T1000 (cell line): ENCODE measurements at regions not wholly inside any gene's neighbourhood (a gene's known extent, or its start where the extent isn't known, plus 50 kb on each side); places are given as distances from the start of the nearest gene placed in this dataset.
"Not testable (repeated sequence)": the region's sequence is repeated elsewhere in the genome, so short reads cannot be mapped to it uniquely, and the experiment has no call there.

Experiments used
- DNase-seq: peaks from one replicate; lab custom pipeline; 2025; ENCODE audit warnings: mixed read lengths; lab: John Stamatoyannopoulos, UW

DNA sequence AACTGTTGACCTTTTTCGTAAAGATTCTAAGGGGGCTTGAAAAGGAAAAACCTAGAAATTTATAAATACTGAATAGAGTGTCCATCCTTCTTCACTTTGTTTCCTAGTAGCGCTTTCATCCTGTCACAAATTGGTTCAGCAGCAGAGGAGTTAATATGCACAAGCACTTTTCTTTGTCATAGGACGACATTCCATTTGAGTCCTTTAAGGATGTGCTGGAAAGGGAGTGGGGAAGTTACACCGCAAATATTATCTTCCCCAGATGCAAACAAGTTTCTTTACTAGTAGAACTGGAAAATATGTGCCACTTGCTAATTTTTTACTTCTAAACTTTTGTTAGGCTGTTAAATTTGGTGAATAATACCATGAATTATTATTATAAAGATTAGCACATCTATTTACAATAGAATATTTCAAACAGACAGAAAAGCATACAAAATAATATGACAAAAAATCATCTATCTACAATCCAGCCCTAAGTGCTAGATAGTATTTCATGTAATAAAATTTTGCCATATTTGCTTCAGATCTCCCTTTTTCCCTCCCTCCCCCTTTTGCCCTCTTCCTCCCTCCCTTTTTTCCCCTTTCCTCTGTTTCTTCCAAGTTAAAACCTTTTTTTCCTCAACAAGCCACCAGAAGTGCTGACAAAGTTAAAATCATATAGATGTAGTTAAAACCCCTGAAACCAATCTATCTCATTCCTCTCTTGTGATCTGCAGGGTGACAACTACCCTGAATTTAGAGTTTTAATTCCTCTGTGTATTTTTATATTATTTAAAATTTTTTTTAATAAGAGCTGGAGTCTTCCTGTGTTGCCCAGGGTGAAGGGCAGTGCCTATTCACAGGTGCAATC lies 50.5 kb upstream of the MAP4K3 start:
- DNase-seq = no peak

DNA sequence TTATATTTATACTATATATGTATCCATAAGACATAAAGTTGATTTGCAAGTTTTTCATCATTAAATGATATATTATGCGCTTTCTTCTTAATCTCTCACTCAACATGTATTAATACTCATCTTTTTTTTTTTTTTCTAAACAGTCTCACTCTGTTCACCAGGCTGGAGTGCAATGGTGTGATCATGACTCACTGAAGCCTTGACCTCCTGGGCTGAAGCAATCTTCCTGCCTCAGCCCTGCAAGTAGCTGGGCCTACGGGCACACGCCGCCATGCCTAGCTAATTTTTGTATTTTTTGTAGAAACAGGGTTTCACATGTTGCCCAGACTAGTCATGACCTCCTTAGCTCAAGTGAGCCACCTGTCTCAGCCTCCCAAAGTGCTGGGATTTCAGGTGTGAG lies 51.4 kb upstream of the MAP4K3 start:
- peak; percentile 17 for DNase-seq

DNA sequence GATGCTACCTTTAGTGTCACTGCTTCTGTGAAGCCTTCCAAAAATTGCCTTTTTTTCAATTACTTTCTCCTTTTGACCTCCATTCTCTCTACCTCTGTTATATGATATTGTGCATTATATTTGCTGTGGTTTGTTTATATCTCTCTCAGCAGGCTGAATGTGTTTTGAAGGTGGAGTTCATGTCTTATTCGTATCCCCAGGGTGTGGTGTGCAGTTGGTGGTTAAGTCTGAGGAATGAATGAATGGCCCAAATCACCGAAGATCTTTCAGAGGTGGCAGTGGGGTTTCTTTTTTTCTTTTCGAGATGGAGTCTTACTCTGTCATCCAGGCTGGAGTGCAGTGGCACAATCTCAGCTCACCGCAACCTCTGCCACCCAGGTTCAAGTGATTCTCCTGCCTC lies 53.5 kb upstream of the MAP4K3 start:
- DNase-seq = no peak

DNA sequence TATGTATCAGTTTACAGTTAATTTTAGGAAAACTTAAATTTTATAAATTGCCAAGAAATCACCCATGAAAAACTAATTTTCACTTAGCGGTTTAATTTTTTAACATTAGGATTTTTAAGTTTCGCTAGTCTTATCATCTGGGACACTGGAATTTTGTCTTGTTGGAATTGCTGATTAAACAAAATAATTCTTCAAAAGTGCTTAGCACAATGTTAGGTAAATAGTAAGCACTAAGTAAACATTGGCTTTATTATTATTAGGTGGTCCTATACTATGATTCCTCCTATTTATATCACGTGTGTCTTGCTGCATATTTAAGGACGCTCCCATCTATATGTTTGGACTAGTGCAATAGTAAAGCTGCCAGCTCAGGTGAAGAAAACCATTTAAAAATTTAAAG lies 54.6 kb upstream of the MAP4K3 start:
- DNase-seq = no peak

DNA sequence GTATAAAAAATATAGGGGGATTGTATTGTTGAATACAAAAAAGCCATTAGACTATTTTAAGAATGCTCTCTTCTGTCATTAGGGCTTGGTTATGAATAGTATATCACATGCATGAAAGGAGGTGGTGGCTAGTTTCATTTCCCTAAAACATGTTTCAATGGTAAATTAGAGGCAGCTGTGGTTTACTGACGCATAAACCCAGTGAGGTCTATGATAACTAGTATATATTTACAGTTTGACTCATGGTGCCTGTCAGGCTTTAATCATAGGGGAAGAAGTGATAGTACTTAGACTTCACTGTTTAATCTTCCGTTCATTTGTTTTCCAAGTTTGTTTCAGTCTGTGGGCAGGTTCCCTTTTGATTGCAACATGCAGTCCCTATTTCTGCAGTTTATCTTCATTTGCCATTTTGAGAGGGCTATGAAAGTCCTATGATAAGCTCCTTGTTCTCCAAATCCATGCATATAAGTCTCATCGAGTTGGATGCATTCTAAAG lies 55.1 kb upstream of the MAP4K3 start:
- DNase-seq = peak; percentile 18

DNA sequence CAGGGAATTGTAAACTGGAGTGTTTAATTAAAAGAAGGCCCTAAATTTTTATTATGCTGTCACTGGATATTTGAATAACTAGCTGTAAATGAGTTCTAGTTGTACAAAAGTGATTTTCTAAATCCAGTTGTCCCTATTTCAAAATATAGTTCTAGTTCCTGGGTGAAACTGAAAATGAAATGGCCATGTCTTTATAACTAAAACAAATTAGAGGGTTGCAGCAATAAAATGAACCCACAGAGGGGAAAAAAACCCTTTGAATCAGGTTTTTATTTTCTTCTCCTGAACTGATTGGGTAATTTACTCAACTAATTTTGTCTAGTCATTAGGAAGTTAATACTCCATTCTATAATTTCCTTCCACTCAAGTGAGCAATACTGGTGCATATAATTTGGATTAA lies 55.6 kb upstream of the MAP4K3 start:
- no peak for DNase-seq

DNA sequence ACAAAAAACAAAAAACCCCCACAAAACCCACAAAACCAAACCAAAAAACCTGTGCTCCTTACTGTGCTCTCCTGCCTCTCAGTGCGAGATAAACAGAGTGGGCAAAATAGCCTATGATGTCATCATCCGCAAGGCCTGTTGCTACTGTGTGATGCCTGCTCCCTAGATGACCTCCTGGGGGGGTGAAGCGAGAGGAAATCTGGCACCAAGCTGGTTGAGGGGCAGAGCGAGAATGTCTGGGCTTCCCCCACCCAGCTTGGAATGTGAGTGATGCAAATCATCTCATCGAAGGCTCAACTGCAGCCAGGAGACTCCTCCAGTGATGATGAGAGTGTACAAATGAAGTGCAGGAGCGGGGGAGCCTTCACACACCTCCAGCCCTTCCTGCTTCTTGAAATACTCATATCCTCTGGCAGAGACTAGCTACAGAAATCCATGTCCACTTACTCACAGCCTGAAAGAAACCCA lies 57.7 kb upstream of the MAP4K3 start:
- peak; percentile 70 for DNase-seq

DNA sequence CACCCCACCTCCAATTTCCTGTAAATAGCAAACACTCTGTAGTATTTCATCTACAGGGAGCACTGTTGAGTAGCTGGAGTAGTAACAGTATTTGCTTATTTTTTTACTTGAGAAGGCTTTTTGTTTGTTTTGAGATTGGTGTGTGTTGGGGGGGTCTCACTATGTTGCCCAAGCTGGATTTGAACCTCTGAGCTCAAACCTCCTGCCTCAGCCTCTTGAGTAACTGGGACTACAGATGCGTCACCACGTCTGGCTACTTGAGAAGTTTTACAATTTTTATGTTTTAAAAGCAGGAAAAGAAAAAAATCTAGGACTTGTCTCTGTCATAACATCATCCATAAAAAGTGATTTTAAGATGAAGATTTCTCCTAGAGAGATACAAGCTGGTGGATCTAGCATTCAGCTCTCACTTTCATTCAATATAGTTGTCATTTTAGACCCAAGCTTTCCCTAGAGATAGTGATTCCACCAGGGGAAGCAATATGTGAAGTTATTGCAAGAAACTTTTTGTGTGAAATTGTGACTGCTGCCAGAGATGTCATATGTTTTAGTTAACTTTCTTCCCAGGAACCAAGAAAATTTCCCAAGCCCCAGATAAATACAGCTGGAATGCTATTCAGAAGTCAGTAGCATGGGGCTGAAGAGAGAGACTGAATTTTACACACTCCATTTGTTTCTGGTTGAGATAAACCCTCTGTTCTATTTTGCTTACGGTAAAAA lies 60.2 kb upstream of the MAP4K3 start:
- no peak for DNase-seq

DNA sequence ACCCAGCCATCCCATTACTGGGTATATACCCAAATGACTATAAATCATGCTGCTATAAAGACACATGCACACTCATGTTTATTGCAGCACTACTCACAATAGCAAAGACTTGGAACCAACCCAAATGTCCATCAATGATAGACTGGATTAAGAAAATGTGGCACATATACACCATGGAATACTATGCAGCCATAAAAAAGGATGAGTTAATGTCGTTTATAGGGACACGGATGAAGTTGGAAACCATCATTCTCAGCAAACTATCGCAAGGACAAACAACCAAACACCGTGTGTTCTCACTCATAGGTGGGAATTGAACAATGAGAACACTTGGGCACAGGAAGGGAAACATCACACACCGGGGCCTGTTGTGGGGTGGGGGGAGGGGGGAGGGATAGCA lies 61.1 kb upstream of the MAP4K3 start:
- DNase-seq = not testable (repeated sequence)

DNA sequence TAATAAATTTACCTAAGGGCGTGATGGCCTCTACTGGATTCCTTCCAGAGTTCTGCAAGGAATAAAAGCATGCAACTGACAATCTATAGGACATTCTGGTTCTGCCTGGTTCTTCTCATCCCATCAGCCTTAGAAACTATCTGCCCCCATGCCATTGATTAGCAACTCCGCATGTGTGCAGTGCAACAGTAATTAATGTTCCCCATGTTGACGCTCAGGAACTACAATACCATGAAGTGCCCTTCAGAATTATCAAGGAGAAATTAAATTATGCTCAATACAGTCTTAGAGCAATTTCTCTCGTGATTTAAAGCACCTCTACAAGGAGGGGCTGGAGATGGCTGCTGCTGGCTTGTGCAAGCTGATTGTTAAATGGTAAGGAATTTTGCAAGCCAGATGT lies 61.7 kb upstream of the MAP4K3 start:
- no peak for DNase-seq

DNA sequence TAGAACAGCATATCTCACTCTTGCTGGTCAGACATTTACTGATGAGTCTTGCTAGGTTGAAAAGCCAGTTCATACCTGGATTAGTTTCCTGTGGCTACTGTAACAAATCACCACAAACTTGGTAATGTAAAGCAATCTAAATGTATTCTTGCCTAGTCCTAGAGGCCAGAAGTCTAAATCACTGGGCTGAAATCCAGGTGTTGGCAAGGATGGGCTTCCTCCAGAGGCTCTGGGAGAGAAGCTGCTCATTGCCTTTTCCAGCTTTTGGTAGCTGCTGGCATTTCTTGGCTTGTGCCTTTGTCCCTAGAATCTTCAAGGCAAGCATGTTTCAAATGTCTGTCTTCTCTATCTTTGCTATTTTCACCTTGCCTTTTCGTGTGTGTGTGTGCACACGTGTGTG lies 62.3 kb upstream of the MAP4K3 start:
- no peak for DNase-seq

DNA sequence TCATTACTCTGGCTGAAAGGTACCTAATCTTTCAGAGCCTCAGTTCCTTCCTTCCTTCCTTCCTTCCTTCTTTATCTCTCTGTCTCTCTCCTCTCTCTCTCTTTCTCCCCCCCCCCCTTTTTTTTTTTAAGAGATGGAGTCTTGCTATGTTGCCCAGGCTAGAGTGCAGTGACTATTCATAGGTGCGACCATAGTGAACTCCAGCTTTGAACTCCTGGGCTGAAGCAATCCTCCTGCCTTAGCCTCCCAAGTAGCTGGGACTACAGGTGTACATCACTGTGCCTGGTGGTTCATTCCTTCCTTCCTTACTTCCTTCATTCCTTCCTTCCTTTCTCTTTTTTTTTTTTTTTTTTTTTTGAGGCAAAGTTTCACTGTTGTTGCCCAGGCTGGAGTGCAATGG lies 64.3 kb upstream of the MAP4K3 start:
- no peak for DNase-seq

DNA sequence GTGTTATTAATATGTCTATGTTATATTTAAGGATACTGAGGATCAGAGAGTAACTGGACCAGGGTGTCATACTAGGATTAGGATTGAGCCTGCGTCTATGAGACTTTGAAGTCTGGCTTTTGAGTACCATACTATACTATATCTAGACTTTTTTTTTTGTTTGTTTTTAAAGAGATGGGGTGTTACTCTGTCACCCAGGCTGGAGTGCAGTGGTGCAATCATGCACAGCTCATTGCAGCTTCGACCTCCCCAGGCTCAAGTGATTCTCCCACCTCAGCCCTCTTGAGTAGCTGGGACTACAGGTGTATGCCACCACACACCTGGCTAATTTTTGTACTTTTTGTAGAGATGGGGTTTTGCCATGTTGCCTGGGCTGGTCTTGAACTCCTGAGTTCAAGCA lies 66.2 kb upstream of the MAP4K3 start:
- no peak for DNase-seq

DNA sequence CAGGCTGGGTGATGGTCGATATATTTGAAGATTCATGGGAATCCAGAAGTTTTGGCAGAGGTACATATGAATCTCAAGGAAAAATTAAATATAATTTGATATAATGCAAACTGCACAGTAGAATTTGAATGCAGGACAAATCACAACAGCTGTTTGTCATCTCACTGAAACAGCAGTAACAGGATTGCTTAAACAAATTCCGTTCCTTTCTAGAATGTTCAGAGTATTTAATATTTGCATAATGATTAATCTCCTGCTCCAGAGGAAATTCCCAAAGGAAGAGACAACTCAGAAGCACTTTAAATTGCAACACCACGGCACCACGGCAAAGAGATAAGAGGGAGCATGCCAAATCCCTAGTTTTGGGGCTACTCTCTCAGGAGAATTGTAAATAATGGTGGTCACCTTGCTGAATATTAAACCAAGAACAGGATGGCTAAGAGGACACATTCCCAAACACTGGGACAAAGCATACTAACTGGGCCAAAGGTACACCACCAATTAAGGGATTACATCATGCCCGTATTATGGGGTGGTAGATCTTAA lies 67.8 kb upstream of the MAP4K3 start:
- DNase-seq = no peak

DNA sequence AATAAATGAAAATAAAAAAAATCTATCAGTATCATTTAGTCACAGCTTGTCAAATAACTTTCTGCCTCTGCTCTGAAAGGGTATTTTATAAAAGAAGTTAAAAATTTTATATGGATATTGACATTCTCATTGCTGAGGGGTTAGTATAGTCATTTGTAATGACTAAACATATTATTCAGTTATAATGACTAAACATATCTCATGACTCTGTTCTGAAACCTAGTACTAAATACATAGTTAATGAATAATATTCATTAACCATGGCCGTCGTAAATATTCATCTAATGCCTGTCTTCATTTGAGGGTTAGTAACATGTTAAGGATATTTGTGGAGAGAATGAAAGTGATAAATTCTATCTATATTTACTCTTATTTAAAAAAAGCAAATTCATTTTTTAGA lies 69.1 kb upstream of the MAP4K3 start:
- DNase-seq = no peak

DNA sequence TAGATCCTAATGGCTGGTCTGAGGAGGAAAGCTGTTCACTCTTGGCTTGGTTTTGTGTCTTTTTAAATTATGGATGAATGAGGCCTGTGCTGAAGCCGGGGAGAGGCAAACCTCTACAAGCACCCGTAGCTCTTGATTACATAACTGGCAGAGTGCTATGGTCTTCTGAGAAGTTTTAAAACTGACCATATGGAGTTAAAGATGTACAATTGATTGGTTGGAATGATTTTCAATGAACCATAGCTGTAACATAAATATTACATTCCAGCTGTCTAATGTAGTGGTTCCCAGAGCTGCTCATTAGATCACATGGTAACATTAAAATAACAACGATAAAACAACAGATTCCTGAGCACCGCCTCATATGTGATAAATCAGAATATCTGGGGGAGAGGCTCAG lies 71.1 kb upstream of the MAP4K3 start:
- no peak for DNase-seq

DNA sequence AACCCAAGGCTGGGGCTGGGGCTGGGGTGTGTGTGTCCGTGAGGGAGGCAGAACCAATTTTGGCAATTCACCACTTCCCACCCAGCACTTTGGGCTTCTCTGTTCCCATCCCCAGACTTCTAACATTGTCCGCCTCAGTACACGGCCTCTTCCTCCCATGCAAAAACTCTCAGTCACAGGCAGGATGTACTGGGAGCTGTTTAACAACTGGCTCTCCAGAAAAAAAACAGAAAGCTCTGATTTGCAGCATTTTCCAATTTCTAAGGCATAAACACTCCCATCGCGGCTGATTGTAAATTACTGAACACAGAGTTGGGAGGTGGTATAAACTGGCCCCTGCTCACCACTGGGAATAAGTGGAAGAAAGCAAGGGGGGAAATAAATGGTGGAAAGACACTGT lies 73.1 kb upstream of the MAP4K3 start:
- DNase-seq = no peak

DNA sequence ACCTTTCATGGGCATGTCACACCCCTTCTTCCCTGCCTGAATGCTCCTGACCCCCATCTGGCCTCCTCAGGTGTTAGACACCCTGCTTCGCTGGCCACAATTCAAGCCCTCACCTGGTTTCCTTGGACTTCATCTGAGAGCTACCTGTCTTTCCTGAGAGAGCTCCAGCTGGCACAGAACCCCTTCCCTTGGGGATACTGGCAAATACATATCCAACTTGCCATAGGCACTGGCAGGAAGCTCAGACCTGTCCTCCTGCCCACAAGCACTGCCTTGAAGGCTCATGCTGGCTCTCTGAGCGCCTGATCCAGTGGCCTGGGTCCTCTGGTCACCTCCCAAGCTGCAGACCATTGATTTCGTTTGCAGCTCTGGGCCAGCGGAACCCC lies 74.1 kb upstream of the MAP4K3 start:
- DNase-seq = no peak

DNA sequence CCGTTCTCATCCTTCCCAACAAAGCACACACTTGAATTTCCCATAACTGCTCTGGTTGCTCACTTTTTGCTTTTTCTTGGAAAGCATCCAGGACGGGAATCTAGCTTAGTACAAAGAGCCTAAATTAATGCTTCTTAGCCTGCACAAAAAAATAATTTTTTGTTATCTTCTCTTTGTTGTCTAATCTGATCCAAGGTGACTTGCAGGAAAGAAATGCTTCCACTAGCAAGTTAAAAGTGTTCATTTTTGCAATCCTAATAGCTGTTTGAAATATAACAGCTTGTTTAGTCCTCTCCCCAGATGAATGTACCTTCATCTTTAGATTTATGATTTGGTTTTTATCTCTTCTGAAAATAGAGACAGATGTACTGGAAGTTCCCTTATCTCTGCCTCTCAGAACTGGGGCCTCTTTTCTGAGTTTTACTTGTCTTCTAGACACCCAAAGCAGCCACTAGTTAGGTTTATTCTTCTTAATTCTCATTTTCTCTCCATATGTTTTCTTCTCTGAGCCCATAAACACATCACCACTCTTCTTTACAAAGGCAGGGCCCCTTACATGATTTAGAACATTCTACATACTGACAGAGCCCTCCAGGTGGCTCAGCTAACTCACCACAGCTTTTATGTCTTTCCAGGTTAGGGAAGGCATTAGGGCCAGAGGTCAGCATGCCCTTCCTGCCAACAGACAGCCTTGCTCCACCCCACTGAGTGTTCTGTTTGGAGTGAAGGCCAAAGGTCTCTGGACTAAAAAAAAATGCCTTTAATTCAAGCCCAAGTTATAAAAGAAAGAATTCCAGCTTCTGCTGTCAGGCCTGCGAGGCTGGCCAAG lies 74.7 kb upstream of the MAP4K3 start:
- DNase-seq = no peak

DNA sequence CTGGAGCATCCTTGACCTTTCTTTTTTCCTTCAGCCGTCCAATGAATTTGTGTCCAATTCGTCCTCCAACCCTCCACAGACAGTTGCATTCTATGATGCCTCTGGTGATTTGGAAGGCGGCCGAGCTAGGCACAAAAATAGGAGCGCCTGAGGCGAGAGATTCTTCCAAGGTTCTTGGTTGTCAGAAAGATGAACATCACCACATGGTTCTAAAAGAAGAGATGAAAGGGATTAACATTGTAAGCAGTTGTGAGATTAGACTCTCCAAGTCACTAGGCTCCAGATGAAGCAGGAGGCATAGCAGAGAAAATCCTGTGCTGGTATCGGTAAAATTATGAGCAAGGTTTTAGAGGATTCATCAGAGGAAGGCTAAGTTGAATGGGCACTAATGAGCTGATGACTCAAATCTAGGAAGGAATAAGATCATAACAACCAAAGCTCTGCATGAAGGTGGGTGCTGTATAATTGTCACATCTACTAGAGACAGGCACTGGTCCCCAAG lies 75.4 kb upstream of the MAP4K3 start:
- no peak for DNase-seq

DNA sequence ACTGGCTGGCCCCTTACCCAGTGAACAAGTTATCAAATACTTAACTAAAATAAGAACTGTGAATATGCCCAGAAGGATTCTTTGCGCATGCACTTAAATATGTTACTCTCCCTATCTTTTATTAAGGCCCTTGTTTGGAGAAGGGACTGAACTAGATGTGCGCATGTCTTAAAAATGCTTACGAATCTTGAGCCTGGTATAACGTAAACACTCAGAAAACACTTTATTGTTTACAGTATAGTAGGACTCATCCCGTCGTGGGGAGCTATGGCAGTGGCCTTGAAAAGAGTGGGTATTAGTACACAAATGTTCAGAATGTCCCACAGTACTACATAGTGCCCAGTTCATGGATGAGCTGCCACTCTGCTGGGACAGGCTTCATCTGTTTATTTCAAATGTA lies 75.9 kb upstream of the MAP4K3 start:
- no peak for DNase-seq

DNA sequence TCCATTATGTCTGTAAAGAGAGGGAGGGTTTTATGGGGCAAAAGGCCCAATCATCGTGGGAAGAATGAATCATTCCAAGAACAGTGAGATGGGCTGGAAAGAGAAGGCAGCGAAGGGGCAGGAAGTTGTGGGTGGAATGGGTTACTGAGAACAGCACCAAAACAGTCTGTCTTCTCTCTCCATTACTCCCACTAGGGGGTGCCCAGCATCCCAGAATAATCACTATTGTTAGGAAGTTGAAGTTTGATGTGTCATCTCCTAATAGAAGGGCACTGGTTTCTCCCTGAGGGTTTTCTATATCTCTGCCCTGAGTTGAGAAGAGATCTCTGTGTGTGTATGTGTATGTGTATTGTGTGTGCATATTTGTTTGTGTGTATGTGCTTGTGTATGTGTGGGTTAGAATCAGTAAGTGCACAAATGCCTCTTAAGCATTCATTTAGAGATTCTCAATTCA lies 76.6 kb upstream of the MAP4K3 start:
- peak; percentile 67 for DNase-seq
